ENCODE measurements at regions not wholly inside any gene's neighbourhood (a gene's known extent, or its start where the extent isn't known, plus 50 kb on each side); places are given as distances from the start of the nearest gene placed in this dataset.

DNA sequence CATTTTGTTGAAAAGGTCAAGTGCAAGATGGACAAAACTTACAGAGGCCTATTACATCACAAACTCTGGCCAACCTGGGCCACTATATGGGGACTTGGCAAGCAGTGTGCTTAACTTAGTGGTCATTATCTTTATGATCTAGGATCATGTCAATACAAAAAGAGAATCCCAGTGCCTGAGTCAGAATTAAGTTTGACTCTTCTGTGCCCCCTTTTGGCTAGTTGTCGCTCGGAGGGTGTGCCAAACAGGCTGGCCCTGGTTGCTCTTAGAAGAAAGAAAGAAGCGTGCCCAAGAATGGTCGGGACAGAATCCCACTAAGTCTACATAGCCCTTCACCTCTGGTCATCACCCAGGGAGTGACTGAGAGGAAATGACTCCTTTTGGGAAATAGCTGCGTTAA lies 100.1 kb downstream of the EIF4E start:
- Histone ChIP-seq H4K20me1 (ENCODE audit: insufficient read depth) (no peaks in the 10 kb centered on the region), H3K4me3 (replicated peaks in 1 of 2; ENCODE audit: low read depth in 1 of 2, low read length in 2 of 2) (no peak overlapping the region), H2AFZ (ENCODE audit: low read depth, low read length, poor library complexity, severe bottlenecking) (no peak overlapping the region), H3K9ac (ENCODE audit: low read length) (no peak overlapping the region), H3K27ac (ENCODE audit: low read depth, low read length) (no peak overlapping the region), H3K27me3 (ENCODE audit: insufficient read depth, low read length) (no peaks in the 10 kb centered on the region), H3K4me1 (ENCODE audit: control insufficient read depth in 1 of 2, insufficient read depth in 2 of 2, low read length in 2 of 2) (peaks cover 0 to 6% of the 10 kb centered on the region in 2 experiments; a peak in 1 of 4 replicates), H3K36me3 (ENCODE audit: control insufficient read depth in 1 of 2, insufficient read depth in 2 of 2, low read length in 2 of 2) (no peaks in the 10 kb centered on the region), H3K4me2 (ENCODE audit: low read length) (no peak overlapping the region), H3K79me2 (ENCODE audit: insufficient read depth, low read length) (no peaks in the 10 kb centered on the region), H3K9me2 (ENCODE audit: insufficient read depth) (no peaks in the 10 kb centered on the region), H3K9me3 (ENCODE audit: control insufficient read depth in 1 of 2, insufficient read depth in 1 of 2, low read depth in 1 of 2, low read length in 2 of 2) (no peaks in the 10 kb centered on the region)
- RAD21 ChIA-PET (ENCODE audit: low non-redundant PET in 1 of 2, low total read pairs in 2 of 2, uncharacterized antibody in 2 of 2, unreplicated experiment in 2 of 2), result no interaction called here
- DNase-seq (ENCODE audit: low read depth, low spot score) (peak; percentile 19), ATAC-seq (peak; percentile 91)
- intact Hi-C loops (cut with micrococcal nuclease), result loop anchor here (5.0 to 10.0 kb wide), 2 partner anchors 362 to 674 kb away; no protein-coding TSS in a partner anchor
- POLR2A ChIA-PET, result no interaction called here
- CTCF ChIA-PET, result no interaction called here
- TF ChIP-seq RAD21 (IDR thresholded peaks at IDR 0.05; ENCODE audit: low read depth) (peak; percentile 70), POLR2A (IDR thresholded peaks at IDR 0.05; ENCODE audit: borderline replicate concordance, extremely low read depth, insufficient read depth, insufficient read length) (no peak), EGR1 (IDR thresholded peaks at IDR 0.05; ENCODE audit: low read depth) (no peak), SIN3A (IDR thresholded peaks at IDR 0.05; ENCODE audit: low read depth) (no peak), CBX3 (IDR thresholded peaks at IDR 0.05; ENCODE audit: low read depth) (no peak), ZNF274 (IDR thresholded peaks at IDR 0.05; ENCODE audit: low read depth, low read length) (no peak), EZH2phosphoT487 (IDR thresholded peaks at IDR 0.05; ENCODE audit: borderline replicate concordance) (no peak), JUND (IDR thresholded peaks at IDR 0.05) (no peak)
- TF ChIP-seq, protein P1, sequence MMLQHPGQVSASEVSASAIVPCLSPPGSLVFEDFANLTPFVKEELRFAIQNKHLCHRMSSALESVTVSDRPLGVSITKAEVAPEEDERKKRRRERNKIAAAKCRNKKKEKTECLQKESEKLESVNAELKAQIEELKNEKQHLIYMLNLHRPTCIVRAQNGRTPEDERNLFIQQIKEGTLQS (IDR thresholded peaks at IDR 0.05), result no peak
- TF ChIP-seq, protein P2, sequence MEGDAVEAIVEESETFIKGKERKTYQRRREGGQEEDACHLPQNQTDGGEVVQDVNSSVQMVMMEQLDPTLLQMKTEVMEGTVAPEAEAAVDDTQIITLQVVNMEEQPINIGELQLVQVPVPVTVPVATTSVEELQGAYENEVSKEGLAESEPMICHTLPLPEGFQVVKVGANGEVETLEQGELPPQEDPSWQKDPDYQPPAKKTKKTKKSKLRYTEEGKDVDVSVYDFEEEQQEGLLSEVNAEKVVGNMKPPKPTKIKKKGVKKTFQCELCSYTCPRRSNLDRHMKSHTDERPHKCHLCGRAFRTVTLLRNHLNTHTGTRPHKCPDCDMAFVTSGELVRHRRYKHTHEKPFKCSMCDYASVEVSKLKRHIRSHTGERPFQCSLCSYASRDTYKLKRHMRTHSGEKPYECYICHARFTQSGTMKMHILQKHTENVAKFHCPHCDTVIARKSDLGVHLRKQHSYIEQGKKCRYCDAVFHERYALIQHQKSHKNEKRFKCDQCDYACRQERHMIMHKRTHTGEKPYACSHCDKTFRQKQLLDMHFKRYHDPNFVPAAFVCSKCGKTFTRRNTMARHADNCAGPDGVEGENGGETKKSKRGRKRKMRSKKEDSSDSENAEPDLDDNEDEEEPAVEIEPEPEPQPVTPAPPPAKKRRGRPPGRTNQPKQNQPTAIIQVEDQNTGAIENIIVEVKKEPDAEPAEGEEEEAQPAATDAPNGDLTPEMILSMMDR (IDR thresholded peaks at IDR 0.05 in 2 of 3, conservative IDR thresholded peaks at IDR 0.05 in 1 of 3; ENCODE audit: borderline replicate concordance in 1 of 3, insufficient read depth in 1 of 3, low read depth in 2 of 3, low read length in 2 of 3), result peak; percentile 43 to 49 (median 44); a peak in 4 of 6 replicates
- TF ChIP-seq, protein P3, sequence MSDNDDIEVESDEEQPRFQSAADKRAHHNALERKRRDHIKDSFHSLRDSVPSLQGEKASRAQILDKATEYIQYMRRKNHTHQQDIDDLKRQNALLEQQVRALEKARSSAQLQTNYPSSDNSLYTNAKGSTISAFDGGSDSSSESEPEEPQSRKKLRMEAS (IDR thresholded peaks at IDR 0.05), result no peak
- no TSS peak for BruUV-seq (replicated peaks)

All from HCT116 (cell line).